ENCODE measurements at regions not wholly inside any gene's neighbourhood (a gene's known extent, or its start where the extent isn't known, plus 50 kb on each side); places are given as distances from the start of the nearest gene placed in this dataset.
"Not testable (repeated sequence)": the region's sequence is repeated elsewhere in the genome, so short reads cannot be mapped to it uniquely, and the experiment has no call there.

DNA sequence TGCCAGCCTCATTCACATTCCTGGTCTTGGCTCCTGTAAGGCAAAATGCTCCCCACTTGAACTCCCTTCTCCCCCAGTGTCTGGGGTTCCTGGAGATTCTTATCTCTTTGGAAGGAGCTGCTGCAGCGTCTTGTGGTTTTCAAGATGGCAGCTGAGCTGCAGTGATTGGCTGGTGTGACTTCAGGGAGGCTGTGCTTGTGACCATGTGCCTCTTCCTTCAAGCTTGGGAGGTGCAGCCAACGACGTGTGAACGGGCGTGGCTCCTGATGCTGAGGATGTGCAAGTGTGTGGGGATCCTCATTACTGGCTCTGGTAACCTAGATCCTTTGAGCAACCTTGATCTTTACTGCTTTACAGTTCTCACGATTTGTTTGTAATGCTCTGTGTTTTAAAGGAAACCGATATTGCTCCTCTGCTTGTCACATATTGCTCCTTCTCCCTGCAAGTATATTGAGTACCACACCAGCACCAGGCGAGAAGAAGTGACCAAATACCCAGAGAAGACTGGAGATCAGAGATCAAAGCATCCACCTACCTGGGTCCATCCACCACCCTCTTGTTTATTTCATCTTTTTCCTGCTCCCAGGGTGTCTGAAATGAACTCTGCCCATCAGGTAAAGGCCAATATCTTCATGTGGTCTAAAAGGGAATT is 208.5 kb downstream of the FGF9 start:
- no peak for DNase-seq (ENCODE audit: low read depth)

DNA sequence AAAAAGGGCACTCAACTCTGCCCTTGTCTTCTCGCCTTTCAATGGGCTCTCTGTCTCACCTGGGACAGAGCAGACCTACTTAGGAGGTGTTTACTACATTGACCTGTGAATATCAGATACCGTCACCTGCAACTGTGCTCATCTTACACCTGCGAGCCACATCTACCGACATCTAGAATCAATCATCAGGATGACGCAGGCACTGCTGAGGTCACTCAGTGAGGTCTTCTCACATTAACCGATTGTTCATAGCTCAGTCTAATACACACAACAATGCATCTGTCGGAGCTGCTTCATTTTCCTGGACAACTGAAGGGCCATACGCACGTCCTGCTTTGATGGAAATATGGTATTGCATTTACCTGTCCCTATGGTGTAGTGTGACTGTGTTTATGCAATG is 211.9 kb downstream of the FGF9 start:
- no peak for DNase-seq (ENCODE audit: low read depth)

DNA sequence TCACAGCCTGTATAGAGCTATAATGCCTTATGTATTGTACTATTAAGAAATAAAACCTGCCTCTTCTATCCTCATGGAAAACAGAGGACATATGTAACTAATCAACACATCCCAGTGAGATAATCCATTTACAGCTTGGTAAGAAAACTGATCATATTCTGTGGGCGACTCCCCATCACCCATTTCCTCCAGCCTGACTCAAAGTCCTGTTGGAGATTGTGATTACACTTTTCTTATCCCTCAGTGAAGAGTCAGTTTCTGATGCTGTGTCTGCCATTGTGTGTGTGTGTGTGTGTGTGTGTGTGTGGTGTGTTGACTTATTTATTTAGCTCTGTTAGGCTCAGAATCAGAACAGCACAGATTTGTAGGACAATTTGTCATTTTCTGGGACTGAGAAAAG is 212.8 kb downstream of the FGF9 start:
- DNase-seq (ENCODE audit: low read depth), result no peak

DNA sequence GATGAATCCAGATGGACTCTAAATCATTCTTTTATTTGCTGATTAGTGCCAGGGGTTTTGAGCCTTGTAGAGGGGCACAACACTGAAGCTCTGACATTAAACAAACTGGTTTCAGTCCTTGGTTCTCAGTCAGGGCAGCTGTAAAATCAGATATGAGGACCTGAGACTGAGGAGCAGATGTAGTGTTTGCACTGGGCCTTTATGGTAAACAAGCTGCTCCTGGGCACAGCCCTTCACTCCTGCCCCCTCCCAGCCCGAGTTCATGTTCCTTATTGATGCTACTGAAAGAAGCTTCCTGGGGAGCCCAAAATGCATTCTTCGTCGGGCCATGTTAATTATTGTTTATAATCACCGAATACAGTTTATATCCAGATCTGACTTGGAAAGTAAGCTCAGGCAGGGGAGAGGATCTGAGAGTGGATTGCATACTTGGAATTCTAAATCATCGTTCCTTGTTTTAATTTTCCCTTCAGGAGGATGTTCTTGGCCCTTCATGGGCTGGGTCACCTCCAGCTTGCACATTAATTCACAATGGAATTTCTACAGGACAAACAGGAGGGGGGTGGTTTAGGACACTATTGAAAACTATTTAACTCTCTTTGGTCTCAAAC is 213.5 kb downstream of the FGF9 start:
- DNase-seq (ENCODE audit: low read depth), result no peak

DNA sequence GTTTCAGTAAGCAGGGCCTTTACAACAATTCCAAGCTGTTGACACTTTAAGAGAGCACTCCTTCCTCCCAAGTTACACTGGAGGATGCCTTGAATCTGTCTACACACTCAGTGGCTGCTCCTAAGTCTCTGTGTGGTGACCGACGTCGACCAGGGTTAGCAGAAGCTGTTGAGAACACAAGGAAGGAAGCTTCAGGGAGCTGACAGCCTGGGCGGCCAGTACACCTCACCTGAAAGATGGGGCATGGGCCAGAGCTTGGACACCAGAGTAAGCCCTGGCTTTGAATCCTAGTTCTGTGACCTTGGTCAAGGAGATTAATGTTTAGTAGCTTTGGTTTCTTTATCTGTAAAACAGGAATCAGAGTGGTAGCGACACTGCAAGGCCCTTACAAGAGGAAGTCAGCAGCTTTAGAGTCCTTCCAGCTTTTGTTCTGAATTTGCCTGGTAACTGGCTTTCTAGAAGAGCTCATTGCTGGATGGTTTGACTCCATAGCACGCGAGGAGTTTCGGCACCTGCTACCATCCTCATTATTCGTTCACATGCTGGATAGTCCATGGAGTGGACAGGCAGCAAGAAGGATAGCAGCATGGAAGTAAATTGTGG is 214.2 kb downstream of the FGF9 start:
- no peak for DNase-seq (ENCODE audit: low read depth)

DNA sequence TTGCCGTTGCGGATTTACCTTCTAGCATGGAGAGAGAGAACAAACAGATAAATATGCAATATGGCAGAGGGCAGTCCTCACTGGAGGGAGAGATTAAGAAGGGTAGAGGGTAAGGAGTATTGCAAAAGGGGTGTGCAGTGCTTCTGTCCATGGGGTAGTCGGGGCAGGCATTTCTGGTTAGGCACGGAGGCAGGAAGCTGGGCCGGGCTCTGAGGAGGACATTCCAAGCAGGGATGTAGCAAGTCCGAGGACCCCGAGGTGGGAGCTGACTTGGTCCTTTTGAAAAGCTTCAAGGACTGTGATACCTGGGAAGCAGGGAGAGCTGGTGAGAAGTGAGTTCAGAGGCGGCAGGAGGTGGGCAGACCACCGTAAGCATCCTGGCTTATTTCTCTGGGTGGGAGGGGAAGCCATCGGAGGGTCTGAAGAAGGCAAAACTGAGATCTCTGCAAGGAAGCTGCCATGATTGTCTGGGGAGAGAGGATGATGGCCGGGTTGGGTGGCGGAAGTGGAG is 214.9 kb downstream of the FGF9 start:
- DNase-seq (ENCODE audit: low read depth), result no peak

DNA sequence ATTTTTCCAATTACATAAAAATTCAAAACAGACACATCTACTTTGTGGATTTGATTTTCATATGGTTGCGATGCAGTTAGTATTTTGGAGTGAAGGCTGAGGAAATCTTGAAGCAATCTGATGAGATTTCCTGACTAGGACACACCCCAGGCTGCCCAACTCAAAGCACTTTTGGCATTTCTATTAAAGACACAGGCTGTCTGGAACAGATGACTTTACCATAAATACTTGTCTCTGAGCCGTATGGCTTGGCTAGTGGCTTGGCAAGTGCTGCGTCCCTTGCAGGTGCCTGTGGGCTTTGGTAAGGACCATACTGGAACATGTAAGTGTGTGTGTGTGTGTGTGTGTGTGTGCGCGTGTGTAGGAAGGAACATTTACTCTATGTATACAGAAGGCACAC is 218.8 kb downstream of the FGF9 start:
- DNase-seq (ENCODE audit: low read depth), result no peak

DNA sequence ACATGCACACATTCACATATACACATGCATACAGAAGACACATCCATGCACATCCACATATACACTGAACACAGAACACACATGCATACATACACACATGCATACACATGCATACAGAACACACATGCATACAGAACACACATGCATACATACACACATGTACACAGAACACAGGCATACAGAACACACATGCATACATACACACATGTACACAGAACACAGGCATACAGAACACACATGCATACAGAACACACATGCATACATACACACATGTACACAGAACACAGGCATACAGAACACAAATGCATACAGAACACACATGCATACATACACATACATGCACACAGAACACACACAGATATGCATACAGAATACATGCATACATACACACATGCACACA is 219.3 kb downstream of the FGF9 start:
- DNase-seq (ENCODE audit: low read depth), result not testable (repeated sequence)

DNA sequence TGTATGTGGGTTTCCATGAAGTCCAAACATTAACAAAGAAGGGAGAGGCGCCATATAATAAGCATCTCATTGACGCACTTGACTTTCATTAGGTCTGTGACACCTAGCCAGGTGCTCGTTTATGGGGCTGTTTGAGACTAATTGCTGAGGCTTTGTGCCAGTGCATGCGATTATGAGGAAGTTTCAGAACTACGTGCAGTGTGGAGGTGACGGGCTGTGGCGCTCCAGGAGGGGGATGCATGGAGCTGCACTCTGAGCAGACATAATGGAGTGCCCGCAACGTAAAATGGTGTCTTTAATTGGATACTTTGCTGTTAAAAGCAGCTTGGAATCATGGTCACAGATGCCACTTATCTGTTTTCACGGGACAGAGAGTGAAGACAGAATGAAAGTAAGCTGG is 223.2 kb downstream of the FGF9 start:
- no peak for DNase-seq (ENCODE audit: low read depth)

DNA sequence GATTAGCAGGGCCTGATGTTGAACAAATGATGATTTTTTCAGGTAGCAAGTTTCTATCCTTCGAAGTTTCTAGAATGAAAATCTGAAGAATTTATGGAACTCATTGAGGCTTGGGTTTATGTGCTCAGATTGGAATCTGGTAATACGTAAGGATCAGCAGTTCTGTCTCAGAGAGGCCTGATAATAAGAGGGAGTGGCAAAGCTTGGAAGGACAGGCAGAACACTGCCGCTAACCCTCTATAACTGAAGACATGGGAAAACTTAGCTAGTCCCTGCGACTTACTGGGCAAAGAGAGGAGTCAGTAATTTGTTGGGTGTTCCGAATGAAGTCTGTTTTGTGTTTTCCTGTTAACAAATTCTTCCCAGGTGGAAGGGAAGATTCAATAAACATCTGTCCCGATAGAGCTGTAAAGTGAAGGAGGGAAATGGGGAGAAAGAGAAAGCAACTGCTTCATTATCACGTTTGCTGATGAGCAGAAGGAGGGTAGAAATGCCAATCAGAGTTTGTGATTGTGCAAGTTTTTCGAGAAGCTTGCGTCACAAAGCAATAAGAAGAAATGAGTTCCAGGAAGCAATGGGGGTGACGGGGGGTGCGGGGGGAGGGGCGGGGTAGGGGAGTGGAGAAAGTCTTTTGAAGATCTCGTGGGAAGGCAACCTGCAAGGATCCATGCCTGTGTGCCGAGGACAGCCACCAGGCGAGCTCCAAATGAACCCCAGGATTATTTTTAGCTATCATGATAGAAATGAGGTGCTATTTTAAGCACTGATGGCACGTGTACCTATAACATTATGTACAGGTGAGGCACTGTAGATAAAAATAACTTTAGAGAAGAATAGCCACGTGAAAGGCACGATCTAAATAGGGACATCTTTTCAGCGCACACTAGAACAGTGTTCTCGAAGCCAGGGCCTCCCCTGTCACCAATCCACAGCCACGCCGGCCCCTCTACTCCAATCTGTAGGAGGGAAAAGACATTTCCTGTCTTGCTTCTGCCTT is 224.1 kb downstream of the FGF9 start:
- DNase-seq (ENCODE audit: low read depth), result no peak

DNA sequence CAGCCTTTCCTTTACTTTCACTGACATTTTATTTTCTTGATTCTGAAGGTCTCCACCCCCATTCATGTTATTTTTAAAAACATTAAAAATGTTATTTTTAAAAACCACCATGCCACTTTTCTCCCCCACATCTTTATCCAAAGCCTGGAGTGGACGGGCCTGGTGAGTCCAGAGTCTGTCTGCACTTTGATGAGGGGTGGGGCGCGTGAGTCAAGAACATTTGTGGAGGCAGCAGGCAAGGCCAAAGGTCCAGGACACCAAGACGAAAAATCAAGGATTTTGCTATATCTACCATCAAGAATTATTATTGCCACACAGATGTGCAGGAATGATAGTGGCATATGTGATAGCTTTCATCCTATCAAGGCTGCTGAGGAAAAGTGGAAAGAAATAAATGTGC is 224.9 kb downstream of the FGF9 start:
- DNase-seq (ENCODE audit: low read depth), result no peak

DNA sequence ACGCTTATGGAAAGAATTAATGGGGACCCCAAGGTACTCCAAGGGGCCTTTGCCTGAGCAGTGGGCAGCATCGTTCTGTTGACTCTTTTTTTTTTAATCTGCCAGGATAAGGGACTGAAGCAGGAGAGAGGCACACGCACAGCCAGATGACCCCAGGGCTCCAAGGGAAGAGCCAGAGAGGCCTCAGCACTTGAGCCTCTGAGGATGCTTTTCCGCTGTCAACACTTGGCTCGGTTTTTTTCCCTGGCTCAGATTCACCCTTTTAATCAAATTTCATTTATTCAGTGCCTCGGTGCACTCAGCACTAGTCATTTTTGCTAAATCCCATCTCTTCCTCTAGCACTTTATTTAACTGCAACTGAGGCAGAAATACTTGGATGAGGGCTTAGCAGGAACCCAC is 226.3 kb downstream of the FGF9 start:
- DNase-seq (ENCODE audit: low read depth), result no peak

DNA sequence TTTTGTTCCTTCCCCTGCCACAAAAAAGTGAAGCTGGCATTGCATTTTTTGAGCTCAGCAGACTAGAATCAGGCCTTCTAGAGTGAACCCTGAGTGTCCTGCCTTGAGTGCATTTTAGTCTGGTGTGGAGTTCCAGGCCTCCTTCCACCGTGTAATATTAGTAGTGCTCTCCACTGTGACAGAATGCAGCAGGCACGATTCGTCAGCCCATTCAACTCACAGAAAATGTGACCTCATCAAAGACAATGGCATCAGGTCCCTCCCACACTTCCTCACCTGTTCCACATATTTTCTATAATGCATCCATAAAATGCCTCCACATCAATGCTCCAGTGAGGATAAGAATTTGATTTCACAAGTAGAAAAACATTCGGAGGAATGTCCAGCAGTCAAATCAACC is 227.6 kb downstream of the FGF9 start:
- DNase-seq (ENCODE audit: low read depth), result no peak

DNA sequence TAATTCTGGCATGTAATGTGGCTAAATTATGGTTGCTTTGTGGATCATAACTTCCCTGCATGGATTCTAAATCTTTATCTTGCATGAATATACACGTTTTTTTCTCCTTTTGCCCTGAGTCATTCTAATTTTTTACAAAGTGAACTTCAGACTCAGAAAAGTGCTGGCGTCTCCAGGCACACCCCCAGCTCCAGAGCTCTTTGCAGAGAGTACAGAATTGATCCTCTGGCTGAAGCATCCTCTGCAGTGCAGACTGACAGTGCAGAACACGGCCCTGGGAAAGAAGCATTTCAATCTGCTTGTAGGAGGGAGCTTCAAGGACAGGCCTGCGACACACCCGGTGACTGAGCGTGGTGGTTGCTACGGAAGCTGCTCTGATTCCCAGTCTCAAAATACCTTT is 228.1 kb downstream of the FGF9 start:
- no peak for DNase-seq (ENCODE audit: low read depth)

DNA sequence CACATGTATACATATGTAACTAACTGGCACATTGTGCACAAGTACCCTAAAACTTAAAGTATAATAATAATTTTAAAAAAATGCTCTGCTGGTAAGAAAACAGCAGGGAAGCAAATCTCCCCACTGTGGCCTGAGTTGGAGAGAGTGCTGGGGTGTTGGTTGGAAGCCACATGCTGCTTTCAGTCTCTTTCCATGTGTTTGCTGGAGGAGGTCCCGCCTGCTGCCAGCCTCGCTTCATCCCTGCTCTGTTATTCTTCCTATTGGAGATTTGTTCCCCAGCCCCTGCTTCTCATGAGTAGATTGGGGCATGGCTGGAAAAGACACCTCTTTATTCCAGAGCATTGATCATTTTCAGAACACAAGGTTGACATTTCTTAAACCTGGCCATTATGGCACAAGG is 230.5 kb downstream of the FGF9 start:
- no peak for DNase-seq (ENCODE audit: low read depth)

DNA sequence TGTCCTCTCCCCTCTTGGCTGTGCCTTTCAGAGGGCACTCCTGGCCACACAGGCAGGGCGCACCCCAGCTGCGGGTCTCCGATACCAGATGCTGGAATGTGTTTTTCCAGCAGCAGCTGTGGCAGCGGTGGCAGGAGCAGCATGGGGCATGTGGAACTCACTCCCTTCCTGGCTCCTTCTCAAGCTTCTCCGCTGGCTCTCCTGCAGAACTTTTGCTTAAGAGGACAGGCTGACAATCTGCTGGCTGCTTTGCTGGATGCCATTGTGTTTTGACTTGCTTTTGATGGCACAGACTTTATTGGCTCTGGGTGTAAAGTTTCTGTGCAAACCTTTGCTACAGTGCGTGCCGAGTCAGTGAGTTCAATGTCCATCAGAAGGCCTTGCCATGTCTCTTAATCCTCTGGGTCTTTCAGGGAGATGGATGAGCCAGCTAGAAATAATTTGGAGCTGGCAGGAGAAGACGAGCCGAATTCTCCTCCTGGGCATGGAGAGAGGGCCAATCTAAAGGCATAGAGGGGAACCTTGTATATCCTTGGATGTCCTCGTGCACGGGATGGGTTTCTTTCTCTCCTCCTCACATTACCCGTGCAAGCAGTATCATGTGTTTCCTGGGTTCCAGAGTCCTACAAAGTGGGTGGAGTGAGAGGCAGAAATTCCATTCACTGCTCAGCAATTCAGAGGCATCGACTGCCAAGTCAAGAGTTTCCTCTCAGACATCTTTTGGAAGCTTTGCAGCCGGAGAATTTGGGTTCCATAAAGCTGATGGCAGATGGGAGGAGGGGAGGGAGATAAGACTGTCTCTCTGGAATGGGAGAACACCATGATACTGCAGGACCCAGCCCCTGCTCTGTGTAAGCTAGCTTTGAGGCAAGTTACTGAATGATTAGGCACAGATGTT is 231.2 kb downstream of the FGF9 start:
- DNase-seq (ENCODE audit: low read depth), result peak; percentile 42

DNA sequence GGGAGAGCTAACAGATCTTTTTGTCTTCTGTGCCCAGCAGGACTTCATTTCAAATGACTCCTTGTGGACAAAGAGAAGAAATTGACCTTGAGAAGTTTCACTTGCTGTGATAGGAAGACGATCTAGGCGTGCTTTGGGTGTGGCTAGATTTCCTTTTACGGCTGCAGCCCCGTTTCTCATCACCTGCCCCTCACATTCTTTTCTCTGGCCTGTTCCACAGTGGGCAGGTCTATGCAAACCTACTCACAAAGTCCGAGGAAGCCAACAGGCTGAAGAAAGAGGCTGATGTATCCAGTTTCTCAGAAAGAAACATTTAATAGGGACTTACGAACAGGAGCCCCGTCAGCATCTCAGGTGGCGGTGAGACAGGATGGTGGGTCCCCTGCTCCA is 231.8 kb downstream of the FGF9 start:
- no peak for DNase-seq (ENCODE audit: low read depth)

DNA sequence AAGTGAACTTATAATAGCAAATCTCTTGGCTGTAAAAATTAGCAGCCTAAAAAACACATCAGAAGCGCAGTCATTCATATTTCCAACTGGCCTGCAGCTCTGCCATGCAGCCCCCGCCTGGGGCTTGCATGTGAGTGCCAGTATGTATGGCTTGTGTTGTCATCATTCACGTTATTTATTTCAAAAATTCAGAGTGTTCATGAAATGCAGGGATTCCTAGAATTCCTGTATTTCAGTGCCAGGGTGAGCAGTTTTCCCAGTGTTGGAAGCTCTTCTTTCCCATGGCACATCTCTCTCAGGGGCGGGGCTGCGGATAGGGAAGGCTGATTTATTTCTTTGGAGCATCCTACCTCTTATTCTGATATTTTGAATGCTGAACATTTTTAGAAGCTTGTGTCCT is 234.6 kb downstream of the FGF9 start:
- DNase-seq (ENCODE audit: low read depth), result no peak

DNA sequence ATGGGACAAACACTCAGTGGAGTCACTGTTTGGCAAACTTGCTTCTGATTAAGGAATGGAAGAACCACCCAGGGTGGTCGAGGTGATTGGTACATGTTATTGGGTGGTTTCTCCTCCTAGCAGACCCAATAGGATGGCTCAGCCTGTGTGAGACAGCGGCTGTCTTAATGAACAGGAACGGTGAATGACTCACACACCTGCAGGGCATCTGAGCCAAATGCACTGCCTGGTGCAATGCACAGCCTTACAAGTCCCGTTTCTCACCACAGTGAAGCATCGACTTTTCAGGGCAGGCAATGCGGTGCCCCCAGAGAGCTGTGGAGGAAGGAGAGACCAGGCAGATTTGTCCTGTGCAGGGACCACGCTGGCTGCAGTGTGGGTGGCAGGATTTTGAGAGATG is 238.5 kb downstream of the FGF9 start:
- DNase-seq (ENCODE audit: low read depth), result no peak

DNA sequence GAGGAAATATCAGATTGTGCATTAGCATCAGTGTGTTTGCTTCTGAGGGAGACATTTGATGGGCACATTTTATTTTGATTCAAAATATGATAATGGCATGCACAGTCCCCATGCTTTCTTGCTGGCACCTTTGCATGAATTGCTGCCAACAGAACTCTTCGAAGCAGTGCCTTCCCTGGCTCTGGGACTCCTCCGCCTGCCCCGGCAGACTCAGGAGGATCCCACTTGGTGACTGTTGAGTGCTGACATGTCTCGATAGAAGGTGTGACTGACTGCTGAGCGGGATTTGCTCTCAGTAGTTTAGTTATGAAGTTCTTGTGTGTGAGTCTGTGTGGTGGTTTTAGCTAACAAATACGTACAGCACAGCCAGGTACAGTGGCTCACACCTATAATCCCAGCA is 239.7 kb downstream of the FGF9 start:
- DNase-seq (ENCODE audit: low read depth), result no peak

DNA sequence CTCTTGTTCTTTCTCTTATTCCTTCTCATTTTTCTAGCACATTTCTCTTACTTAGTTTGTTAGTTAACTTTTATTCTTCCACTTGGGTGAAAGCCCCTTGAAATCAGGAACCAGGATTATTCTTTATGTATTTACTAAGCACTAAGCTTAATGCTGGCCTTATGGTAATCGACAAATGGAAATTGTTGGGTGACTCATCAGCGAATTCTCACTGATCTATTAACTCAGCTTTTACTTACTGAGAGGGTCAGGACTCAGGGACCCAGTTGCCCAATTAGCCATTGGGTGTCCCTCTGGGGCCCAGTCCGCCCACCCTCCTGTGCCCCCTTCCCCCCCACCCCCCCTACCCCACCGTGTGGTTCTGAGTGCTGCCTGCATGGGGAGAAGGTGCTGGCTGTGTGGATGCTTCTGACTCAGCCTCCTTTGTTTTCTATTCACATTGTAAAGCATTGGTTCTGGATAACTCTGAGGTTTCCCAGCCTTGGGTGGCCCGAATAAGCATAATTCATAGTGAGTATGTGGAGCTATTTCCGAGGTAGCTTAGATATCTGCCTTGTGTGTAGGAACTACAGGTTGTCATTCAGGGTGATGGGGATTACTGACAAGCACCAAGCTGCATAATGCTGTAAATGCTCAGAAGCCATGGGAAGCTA is 240.9 kb downstream of the FGF9 start:
- DNase-seq (ENCODE audit: low read depth), result no peak

All from GM04503 (cell line).